ENCODE measurements at regions not wholly inside any gene's neighbourhood (a gene's known extent, or its start where the extent isn't known, plus 50 kb on each side); places are given as distances from the start of the nearest gene placed in this dataset.

- no peaks in the 10 kb centered on the region for H3K36me3 ChIP-seq
- peak in 2 of 4 donors; percentile 18 to 72 for DNase-seq
- no peak overlapping the region for H3K27ac ChIP-seq
- peaks cover 65 to 100% of the 10 kb centered on the region in 2 donors for H3K27me3 ChIP-seq
- H3K4me3 ChIP-seq, result peak overlapping the region in 1 of 2 donors; percentile 39
- intact Hi-C loops (cut with DNase I), result no loop called here
- ATAC-seq, result no peak
- no peak for TF ChIP-seq CTCF (IDR thresholded peaks at IDR 0.05)
- peaks cover 6 to 31% of the 10 kb centered on the region in 2 donors for H3K4me1 ChIP-seq
- H3K9me3 ChIP-seq, result no peaks in the 10 kb centered on the region
These were observed 146.3 kb upstream of the ZNF536 start for GRCh38 chr19:30225676-30226463.

GRCh38 chr19:30226464-30227011, 145.6 kb upstream of the ZNF536 start:
- ATAC-seq, result no peak
- peaks cover 6 to 31% of the 10 kb centered on the region in 2 donors for H3K4me1 ChIP-seq
- H3K27ac ChIP-seq, result no peak overlapping the region
- intact Hi-C loops (cut with DNase I), result no loop called here
- TF ChIP-seq CTCF (IDR thresholded peaks at IDR 0.05), result no peak
- H3K36me3 ChIP-seq, result no peaks in the 10 kb centered on the region
- no peaks in the 10 kb centered on the region for H3K9me3 ChIP-seq
- peak overlapping the region in 1 of 2 donors; percentile 39 for H3K4me3 ChIP-seq
- peak in 1 of 4 donors; percentile 30 for DNase-seq
- peaks cover 65 to 100% of the 10 kb centered on the region in 2 donors for H3K27me3 ChIP-seq

- peak overlapping the region; percentile 29 to 39 for H3K4me3 ChIP-seq
- intact Hi-C loops (cut with DNase I), result no loop called here
- DNase-seq (peak in 1 of 4 donors; percentile 17), ATAC-seq (peak; percentile 11)
- no peak for TF ChIP-seq CTCF (IDR thresholded peaks at IDR 0.05)
- H3K4me1 ChIP-seq, result peaks cover 6 to 31% of the 10 kb centered on the region in 2 donors
- no peaks in the 10 kb centered on the region for H3K36me3 ChIP-seq
- no peak overlapping the region for H3K27ac ChIP-seq
- peaks cover 60 to 100% of the 10 kb centered on the region in 2 donors for H3K27me3 ChIP-seq
- no peaks in the 10 kb centered on the region for H3K9me3 ChIP-seq
These were observed 145.1 kb upstream of the ZNF536 start for GRCh38 chr19:30227012-30227621.

GRCh38 chr19:30227661-30228112, 144.5 kb upstream of the ZNF536 start:
- peak; percentile 90 for ATAC-seq

More at GRCh38 chr19:30227661-30228112, 144.5 kb upstream of the ZNF536 start:
- peak overlapping the region; percentile 29 to 39 for H3K4me3 ChIP-seq
- intact Hi-C loops (cut with DNase I), result no loop called here
- TF ChIP-seq CTCF (IDR thresholded peaks at IDR 0.05), result peak; percentile 48 to 53
- peak in 3 of 4 donors; percentile 43 to 76 (median 76) for DNase-seq
- no peaks in the 10 kb centered on the region for H3K36me3 ChIP-seq
- H3K9me3 ChIP-seq, result no peaks in the 10 kb centered on the region
- H3K27me3 ChIP-seq, result peaks cover 54 to 98% of the 10 kb centered on the region in 2 donors
- H3K4me1 ChIP-seq, result peaks cover 6 to 31% of the 10 kb centered on the region in 2 donors
- no peak overlapping the region for H3K27ac ChIP-seq
